Loucy (cell line): ENCODE measurements at regions not wholly inside any gene's neighbourhood (a gene's known extent, or its start where the extent isn't known, plus 50 kb on each side); places are given as distances from the start of the nearest gene placed in this dataset.

Experiments
- H2AFZ ChIP-seq: fragments of 200-600 bp; sonication (generic); 2 replicates; pipeline ENCODE4 v1.6.0; 2016; ENCODE audit warnings: antibody characterized with exemption, mild to moderate bottlenecking, low read length, moderate library complexity
- H3F3A ChIP-seq: fragments of 200-600 bp; 2 replicates; pipeline ENCODE4 v1.6.0; 2016; ENCODE audit warnings: antibody characterized with exemption, low read depth, mild to moderate bottlenecking
- H3K27me3 ChIP-seq: fragments of 200-600 bp; sonication (generic); 2 replicates; pipeline ENCODE4 v1.6.1; 2014; ENCODE audit warnings: low read length, mild to moderate bottlenecking; ENCODE audit not compliant: insufficient read depth, poor library complexity, severe bottlenecking
- H3K36me3 ChIP-seq: fragments of 200-600 bp; sonication (generic); 2 replicates; pipeline ENCODE4 v1.6.1; 2016; ENCODE audit warnings: low read length; ENCODE audit not compliant: insufficient read depth
- H3K4me1 ChIP-seq: fragments of 200-600 bp; sonication (generic); 2 replicates; pipeline ENCODE4 v1.5.1; 2014; ENCODE audit warnings: low read length, mild to moderate bottlenecking; ENCODE audit not compliant: insufficient read depth, poor library complexity, severe bottlenecking
- H3K4me2 ChIP-seq: fragments of 200-600 bp; sonication (generic); 2 replicates; pipeline ENCODE4 v1.6.0; 2014; ENCODE audit warnings: antibody characterized with exemption, low read length, low read depth, mild to moderate bottlenecking; ENCODE audit not compliant: poor library complexity, severe bottlenecking
- H3K4me3 ChIP-seq: fragments of 200-600 bp; sonication (generic); 2 replicates; pipeline ENCODE4 v1.5.1; 2014; ENCODE audit warnings: low read length, mild to moderate bottlenecking, mixed read lengths; ENCODE audit not compliant: poor library complexity, severe bottlenecking
- H3K79me2 ChIP-seq: fragments of 200-600 bp; sonication (generic); 2 replicates; pipeline ENCODE4 v1.6.1; 2014; ENCODE audit warnings: low read length; ENCODE audit not compliant: insufficient read depth
- H3K9ac ChIP-seq: fragments of 200-600 bp; sonication (generic); 2 replicates; pipeline ENCODE4 v1.6.0; 2014; ENCODE audit warnings: mild to moderate bottlenecking, low read depth, low read length, moderate library complexity; ENCODE audit not compliant: poor library complexity, severe bottlenecking
- H3K9me2 ChIP-seq: fragments of 200-600 bp; sonication (generic); replicated peaks from 2 replicates; pipeline ENCODE4 v1.6.1; 2016; ENCODE audit warnings: low read depth, low read length, mixed read lengths
- H3K9me3 ChIP-seq: fragments of 200-600 bp; sonication (generic); 2 replicates; pipeline ENCODE4 v1.6.1; 2014; ENCODE audit warnings: mild to moderate bottlenecking, antibody characterized with exemption, low read length, low read depth; ENCODE audit not compliant: insufficient read depth
- H4K20me1 ChIP-seq: fragments of 200-600 bp; sonication (generic); 2 replicates; pipeline ENCODE4 v1.6.0; 2014; ENCODE audit warnings: antibody characterized with exemption, low read length, mild to moderate bottlenecking; ENCODE audit not compliant: insufficient read depth, poor library complexity, severe bottlenecking
- CTCF ChIP-seq: fragments of 200-600 bp; sonication (generic); conservative IDR thresholded peaks from 2 replicates; pipeline ENCODE4 v1.5.1; 2014; ENCODE audit warnings: mild to moderate bottlenecking, antibody characterized with exemption, low read length
- EZH2phosphoT487 ChIP-seq: fragments of 200-600 bp; IDR thresholded peaks from 2 replicates; pipeline ENCODE4 v1.6.1; 2018; ENCODE audit warnings: antibody characterized with exemption, mild to moderate bottlenecking, moderate library complexity, borderline replicate concordance

- Histone ChIP-seq H3K4me1 (no peaks in the 10 kb centered on the region), H3K9me3 (no peaks in the 10 kb centered on the region), H4K20me1 (no peaks in the 10 kb centered on the region), H3K27me3 (no peaks in the 10 kb centered on the region), H3K9ac (no peak overlapping the region), H3F3A (no peaks in the 10 kb centered on the region), H3K4me2 (no peak overlapping the region), H3K79me2 (no peaks in the 10 kb centered on the region), H3K9me2 (no peaks in the 10 kb centered on the region), H3K4me3 (no peak overlapping the region), H3K36me3 (no peaks in the 10 kb centered on the region), H2AFZ (no peak overlapping the region)
- no peak for TF ChIP-seq CTCF
- no peak for TF ChIP-seq EZH2phosphoT487
These were observed 205.8 kb upstream of the BOD1L1 start for GRCh38 chr4:13833171-13833804.

GRCh38 chr4:13836946-13837912 lies 209.7 kb upstream of the BOD1L1 start:
- Histone ChIP-seq H3K4me2 (no peak overlapping the region), H3K36me3 (no peaks in the 10 kb centered on the region), H3K9me3 (no peaks in the 10 kb centered on the region), H3K4me1 (no peaks in the 10 kb centered on the region), H3K79me2 (no peaks in the 10 kb centered on the region), H4K20me1 (no peaks in the 10 kb centered on the region), H3K4me3 (no peak overlapping the region), H3F3A (no peaks in the 10 kb centered on the region), H3K9ac (no peak overlapping the region), H2AFZ (no peak overlapping the region; the same call in 1 of the 2 replicates), H3K27me3 (no peaks in the 10 kb centered on the region), H3K9me2 (no peaks in the 10 kb centered on the region)
- TF ChIP-seq EZH2phosphoT487: no peak
- TF ChIP-seq CTCF: no peak

GRCh38 chr4:13840502-13841190 lies 213.1 kb upstream of the BOD1L1 start:
- Histone ChIP-seq H3K9me3 (no peaks in the 10 kb centered on the region), H3K79me2 (no peaks in the 10 kb centered on the region), H4K20me1 (no peaks in the 10 kb centered on the region), H3K9ac (no peak overlapping the region), H3K9me2 (no peaks in the 10 kb centered on the region), H3F3A (no peaks in the 10 kb centered on the region), H3K4me1 (no peaks in the 10 kb centered on the region), H3K36me3 (no peaks in the 10 kb centered on the region), H3K27me3 (no peaks in the 10 kb centered on the region), H3K4me2 (no peak overlapping the region), H2AFZ (no peak overlapping the region), H3K4me3 (no peak overlapping the region)
- no peak for TF ChIP-seq CTCF
- no peak for TF ChIP-seq EZH2phosphoT487
